ES-I3 (cell line): ENCODE measurements at regions not wholly inside any gene's neighbourhood (a gene's known extent, or its start where the extent isn't known, plus 50 kb on each side); places are given as distances from the start of the nearest gene placed in this dataset.

Source experiments
- H3K36me3 ChIP-seq: 2 replicates; pipeline ENCODE4 v1.6.1; 2013; ENCODE audit warnings: mild to moderate bottlenecking, low read length, control low read depth, moderate library complexity; ENCODE audit not compliant: insufficient read depth
- H3K4me1 ChIP-seq: 2 replicates; pipeline ENCODE4 v1.6.1; 2013; ENCODE audit warnings: mild to moderate bottlenecking, control low read depth, low read length; ENCODE audit not compliant: insufficient read depth
- H3K9ac ChIP-seq: 2 replicates; pipeline ENCODE4 v1.6.1; 2013; ENCODE audit warnings: low read depth, mild to moderate bottlenecking, low read length, moderate library complexity
- H3K9me3 ChIP-seq: 2 replicates; pipeline ENCODE4 v1.6.1; 2013; ENCODE audit warnings: mild to moderate bottlenecking, low read length, moderate library complexity; ENCODE audit not compliant: control insufficient read depth, insufficient read depth

DNA sequence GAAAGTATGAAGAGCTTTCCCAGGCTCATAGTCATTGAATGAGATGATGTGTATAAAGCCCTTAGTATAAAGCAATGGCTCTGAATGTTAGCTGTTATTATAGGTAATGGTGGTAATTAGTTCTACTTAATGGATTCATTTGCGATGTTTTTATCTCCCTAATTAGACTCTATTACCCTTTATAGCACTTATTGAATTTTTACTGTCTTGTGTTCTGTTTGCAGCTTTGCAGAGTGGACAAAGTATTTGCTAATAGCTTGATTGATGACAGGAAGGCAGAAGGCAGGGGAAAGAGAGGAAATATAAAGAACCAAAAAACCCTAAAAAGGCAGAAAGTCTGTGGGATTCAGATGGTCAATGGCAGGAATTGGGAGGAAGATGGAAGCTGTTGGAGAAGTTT lies 524.4 kb upstream of the SPRY2 start:
- no peaks in the 10 kb centered on the region for H3K36me3 ChIP-seq
- peaks cover 3% of the 10 kb centered on the region; the same call in 1 of the 2 replicates for H3K4me1 ChIP-seq
- no peak overlapping the region for H3K9ac ChIP-seq
- H3K9me3 ChIP-seq, result no peaks in the 10 kb centered on the region

DNA sequence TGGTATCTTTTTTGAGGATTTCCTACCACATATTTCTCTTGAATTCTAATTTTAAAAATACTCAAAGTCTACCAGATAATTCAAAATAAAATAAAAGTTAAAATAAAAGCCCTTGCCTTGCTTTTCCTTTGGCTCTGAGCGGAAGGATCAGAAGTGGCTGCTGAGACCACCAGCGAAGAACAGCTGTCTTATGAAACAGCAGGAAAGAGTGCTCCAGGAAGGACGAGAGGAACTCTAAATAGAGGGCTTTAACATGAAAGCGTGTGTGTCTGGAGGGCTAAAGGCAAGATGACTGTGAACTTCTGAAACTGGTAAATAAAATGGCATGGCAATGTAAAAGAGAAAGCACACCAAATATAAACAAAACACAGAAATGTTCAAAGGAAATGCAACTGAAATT lies 521.5 kb upstream of the SPRY2 start:
- Histone ChIP-seq H3K4me1 (peaks cover 6% of the 10 kb centered on the region; the same call in 1 of the 2 replicates), H3K9me3 (no peaks in the 10 kb centered on the region), H3K9ac (no peak overlapping the region), H3K36me3 (no peaks in the 10 kb centered on the region)

DNA sequence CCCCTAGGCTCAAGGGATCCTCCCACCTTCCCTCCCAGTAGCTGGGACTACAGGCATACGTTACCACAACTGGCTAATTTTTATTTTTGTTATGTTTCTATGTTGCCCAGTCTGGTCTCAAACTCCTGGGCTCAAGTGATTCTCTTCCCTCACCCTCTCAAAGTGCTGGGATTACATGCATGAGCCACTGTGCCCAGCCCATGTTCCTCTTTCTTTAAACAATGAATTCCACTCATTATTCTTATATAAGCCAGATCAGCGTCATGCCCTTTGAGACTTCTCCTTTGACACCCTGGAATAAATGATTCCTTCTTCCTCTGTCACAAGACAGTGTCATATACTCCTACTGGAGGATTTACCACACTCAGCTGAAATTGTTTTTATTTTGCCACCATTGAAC lies 519.9 kb upstream of the SPRY2 start:
- H3K4me1 ChIP-seq, result peaks cover 6% of the 10 kb centered on the region; the same call in 1 of the 2 replicates
- no peak overlapping the region for H3K9ac ChIP-seq
- no peaks in the 10 kb centered on the region for H3K9me3 ChIP-seq
- no peaks in the 10 kb centered on the region for H3K36me3 ChIP-seq

DNA sequence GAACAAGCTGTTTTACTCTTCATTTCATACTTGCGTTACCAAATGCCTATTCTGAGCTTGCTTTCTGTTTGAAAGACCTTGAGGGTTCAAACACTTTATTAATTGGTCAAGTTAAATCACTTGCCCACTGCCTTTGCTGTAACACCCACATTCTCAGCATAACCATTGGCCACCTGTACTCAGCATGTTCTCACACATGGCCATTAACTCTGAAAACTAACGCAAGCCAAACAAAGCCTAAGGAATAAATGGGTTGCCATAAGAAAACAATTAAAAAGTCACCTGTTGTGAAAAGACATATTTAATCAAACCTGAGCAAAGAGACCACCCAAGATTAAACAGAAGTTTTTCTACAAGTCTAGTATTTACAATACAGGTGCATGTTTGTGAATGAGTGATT lies 517.2 kb upstream of the SPRY2 start:
- peaks cover 6% of the 10 kb centered on the region; the same call in 1 of the 2 replicates for H3K4me1 ChIP-seq
- H3K9ac ChIP-seq, result no peak overlapping the region; the same call in 1 of the 2 replicates
- no peaks in the 10 kb centered on the region for H3K9me3 ChIP-seq
- H3K36me3 ChIP-seq, result no peaks in the 10 kb centered on the region

DNA sequence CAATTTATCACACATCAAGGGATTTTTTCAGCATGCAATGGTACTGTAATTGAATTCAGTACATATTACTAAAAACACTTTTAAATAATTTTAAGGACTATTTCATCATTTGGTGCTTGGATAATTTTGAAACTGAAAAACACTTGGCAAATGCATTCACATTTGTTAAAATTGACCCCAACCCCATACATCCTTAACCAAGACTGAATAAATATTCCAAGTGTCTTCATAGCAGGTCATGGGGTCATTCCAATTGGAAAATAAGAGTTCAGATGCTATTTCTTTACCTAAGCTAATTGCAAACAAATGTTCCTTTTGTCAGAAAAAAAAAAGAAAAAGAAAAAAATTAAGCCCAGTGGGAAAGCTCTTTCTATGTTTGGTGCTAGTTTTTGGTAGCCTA lies 516.4 kb upstream of the SPRY2 start:
- peaks cover 6% of the 10 kb centered on the region; the same call in 1 of the 2 replicates for H3K4me1 ChIP-seq
- no peak overlapping the region for H3K9ac ChIP-seq
- no peaks in the 10 kb centered on the region for H3K36me3 ChIP-seq
- H3K9me3 ChIP-seq, result no peaks in the 10 kb centered on the region

DNA sequence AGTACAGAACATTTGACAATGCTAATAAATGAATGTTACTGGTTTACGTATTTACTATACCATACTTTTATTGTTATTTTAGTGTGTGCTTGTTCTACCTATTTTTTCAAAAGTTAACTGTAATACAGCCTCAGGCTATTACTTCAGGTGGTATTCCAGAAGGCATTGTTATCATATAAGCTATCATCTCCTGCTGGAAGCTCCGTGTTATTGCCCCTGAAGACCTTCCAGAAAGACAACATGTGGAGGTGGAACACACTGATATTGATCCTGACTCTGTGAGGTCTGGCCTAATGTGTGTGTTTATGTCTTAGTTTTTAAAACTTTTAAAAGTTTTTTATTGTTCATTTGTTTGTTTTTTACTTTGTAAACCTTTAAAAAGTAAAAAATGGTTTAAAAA lies 509.8 kb upstream of the SPRY2 start:
- no peak overlapping the region for H3K9ac ChIP-seq
- no peaks in the 10 kb centered on the region for H3K36me3 ChIP-seq
- no peaks in the 10 kb centered on the region for H3K4me1 ChIP-seq
- H3K9me3 ChIP-seq, result no peaks in the 10 kb centered on the region

DNA sequence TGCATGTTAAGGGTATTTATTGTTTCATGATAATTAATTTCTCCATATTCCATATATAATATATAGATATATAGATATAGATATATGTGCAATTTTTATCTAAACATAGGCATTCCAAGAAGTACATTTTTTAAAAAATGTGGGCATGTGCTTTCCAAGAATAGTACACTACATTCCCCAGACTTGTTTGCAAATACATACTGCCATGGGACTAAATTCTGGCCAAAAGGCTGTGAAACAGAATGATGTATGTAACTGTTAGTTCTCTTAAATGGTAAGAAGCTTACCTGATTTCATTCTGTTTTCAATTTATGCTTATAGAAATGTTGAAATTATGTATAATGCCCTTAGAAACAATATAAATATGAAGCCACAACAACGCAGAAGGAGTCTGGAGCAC lies 503.2 kb upstream of the SPRY2 start:
- H3K9me3 ChIP-seq, result no peaks in the 10 kb centered on the region; the same call in 1 of the 2 replicates
- H3K9ac ChIP-seq, result no peak overlapping the region

DNA sequence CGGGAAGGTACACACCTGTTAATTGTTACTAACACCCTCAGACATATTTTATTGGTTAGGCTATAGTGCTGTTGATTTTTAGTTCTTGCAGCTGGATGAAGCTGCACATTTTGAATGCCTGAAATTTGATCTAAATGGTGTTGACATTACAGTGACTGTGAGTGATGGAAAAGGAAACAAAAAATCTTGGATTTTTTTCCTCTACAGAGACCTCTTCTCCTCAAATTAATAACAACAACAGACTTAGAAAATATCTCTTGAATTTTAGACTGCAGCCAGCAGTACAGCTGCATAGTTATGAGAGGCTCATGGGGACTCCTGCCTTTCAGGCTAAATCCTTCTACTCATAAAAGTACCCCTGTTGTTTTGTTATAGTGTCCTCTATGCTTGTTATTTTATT lies 500.5 kb upstream of the SPRY2 start:
- peaks cover 4% of the 10 kb centered on the region; the same call in 1 of the 2 replicates for H3K4me1 ChIP-seq
- H3K9ac ChIP-seq, result no peak overlapping the region
- H3K9me3 ChIP-seq, result peaks cover 4% of the 10 kb centered on the region
- no peaks in the 10 kb centered on the region; the same call in 1 of the 2 replicates for H3K36me3 ChIP-seq

More for the DNA sequence above, 503.2 kb upstream of the SPRY2 start:
- H3K36me3 ChIP-seq, result no peaks in the 10 kb centered on the region; the same call in 1 of the 2 replicates
- peaks cover 4% of the 10 kb centered on the region; the same call in 1 of the 2 replicates for H3K4me1 ChIP-seq

DNA sequence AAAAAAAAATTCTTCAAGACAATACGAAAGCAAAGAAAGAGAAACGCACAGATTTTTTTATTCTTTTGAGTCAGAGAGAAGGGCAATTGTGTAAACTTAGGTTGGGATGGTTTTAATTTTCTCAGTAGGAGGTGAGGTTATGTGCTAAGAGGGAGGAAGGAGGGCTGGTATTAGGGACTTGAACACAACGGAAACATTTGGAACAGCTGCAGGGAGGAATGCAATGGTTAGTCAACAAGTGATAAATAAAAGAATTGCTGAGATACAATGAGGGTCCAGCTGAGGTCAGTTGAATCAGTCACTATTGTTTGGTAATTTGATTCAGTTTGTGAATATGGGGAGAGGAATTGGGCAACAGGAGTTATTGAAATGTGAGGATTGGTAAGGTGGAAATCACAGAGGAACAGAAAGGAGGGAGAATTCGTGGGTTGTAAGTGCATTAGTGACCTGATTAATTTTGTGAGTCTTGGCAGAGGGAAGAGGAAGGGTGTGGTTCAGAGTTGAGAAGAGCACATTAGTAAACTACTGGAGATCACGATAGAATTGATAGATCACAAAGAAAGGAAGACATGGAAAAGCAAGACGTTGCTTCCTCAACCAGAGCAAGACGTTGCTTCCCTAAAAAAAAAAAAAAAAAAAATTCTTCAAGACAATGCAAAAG lies 499.5 kb upstream of the SPRY2 start:
- peaks cover 6% of the 10 kb centered on the region for H3K9me3 ChIP-seq
- no peaks in the 10 kb centered on the region; the same call in 1 of the 2 replicates for H3K36me3 ChIP-seq
- peaks cover 4% of the 10 kb centered on the region; the same call in 1 of the 2 replicates for H3K4me1 ChIP-seq
- H3K9ac ChIP-seq, result no peak overlapping the region

DNA sequence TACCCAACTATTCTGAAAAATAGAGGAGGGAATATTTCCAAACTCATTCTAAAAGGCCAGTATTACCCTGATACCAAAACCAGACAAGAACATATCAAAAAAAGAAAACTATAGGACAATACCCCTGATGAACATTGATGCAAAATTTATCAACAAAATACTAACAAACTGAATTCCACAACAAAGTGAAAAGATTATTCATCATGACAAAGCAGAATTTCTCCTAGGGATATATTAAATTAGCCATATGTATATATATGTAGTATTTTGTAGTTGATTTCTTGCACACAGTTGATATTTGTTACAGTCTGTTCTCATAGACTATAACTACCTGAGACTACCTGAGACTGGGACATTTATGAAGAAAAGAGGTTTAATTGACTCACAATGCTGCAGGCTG lies 495.0 kb upstream of the SPRY2 start:
- H3K4me1 ChIP-seq, result 0 out of 2 replicates have a peak, but pooled peaks cover 4% of the 10 kb centered on the region

DNA sequence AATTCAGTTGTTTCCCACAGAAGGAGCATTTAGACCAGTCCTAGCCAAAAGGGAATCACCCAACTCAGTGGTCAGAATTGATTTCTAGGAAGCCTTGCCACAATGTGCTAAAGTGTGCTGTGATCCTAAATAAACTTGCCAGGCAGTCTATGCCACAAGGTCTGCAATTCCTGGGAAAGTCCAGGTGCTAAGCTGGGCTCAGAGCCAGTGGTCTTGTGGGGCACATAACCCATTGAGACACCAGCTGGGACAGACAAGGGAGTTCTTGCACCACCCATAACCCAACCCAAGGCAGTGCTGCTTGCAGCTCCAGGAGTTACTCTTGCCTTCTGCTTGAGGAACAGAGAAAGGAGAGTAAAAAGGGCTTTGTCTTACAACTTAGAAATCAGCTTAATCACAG lies 489.5 kb upstream of the SPRY2 start:
- Histone ChIP-seq H3K9ac (no peak overlapping the region), H3K4me1 (no peaks in the 10 kb centered on the region), H3K36me3 (no peaks in the 10 kb centered on the region), H3K9me3 (peaks cover 8% of the 10 kb centered on the region)

More for the DNA sequence above, 495.0 kb upstream of the SPRY2 start:
- no peaks in the 10 kb centered on the region for H3K36me3 ChIP-seq
- peaks cover 9% of the 10 kb centered on the region for H3K9me3 ChIP-seq
- no peak overlapping the region for H3K9ac ChIP-seq

DNA sequence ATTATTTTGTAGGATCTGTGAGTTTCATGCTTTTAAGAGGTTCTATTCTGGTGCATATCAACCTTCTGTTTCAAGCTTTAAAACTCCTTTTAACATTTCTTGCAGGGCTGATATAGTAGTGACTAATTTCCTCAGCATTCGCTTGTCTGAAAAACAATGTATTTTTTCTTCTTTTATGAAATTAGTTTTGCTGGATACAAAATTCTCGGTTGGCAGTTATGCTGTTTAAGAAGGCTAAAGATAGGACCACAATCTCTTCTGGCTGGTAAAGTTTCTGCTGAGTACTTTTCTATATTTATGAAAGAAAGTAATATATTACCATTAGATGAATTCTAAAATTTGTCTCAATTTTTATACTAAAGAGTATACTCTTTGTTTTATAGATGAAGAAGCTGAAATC lies 487.8 kb upstream of the SPRY2 start:
- H3K9ac ChIP-seq, result no peak overlapping the region
- no peaks in the 10 kb centered on the region for H3K36me3 ChIP-seq
- no peaks in the 10 kb centered on the region for H3K4me1 ChIP-seq
- H3K9me3 ChIP-seq, result peaks cover 9% of the 10 kb centered on the region; the same call in 1 of the 2 replicates

DNA sequence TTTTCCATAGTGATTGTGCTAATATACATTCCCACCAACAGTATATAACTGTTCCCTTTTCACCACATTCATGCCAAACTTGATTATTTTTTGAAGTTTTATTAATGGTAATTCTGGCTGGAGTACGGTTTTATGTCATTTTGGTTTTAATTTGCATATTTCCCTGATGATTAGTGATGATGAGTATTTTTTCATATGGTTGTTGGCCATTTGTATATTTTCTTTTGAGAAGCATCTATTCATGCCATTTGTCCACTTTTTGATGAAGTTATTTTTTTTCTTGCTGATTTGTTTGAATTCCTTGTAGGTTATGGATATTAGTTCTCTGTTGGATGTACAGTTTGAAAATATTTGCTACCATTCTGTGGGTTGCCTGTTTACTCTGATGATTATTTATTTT lies 484.4 kb upstream of the SPRY2 start:
- H3K9ac ChIP-seq, result no peak overlapping the region
- H3K36me3 ChIP-seq, result no peaks in the 10 kb centered on the region
- peaks cover 9% of the 10 kb centered on the region; the same call in 1 of the 2 replicates for H3K9me3 ChIP-seq
- no peaks in the 10 kb centered on the region for H3K4me1 ChIP-seq

DNA sequence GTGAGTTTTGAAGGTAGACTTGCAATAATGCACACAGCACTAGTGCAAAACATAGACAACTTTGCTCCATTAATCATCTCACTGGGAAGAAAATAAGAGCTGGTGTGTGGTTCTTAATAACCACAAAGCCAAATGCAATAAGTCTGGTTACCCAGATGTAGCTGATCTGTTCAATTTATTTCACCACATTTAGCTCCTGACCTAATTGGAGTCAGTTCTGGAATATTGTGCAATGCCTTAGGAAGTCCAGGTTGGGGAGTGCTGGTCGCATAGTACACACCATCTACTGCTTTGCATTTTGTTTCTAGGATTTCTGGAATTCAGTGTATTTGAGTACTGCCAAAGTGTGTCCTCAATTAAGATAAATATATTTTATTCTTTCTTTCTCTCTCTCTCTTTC lies 483.3 kb upstream of the SPRY2 start:
- Histone ChIP-seq H3K4me1 (no peaks in the 10 kb centered on the region), H3K36me3 (no peaks in the 10 kb centered on the region), H3K9ac (no peak overlapping the region), H3K9me3 (peaks cover 9% of the 10 kb centered on the region; the same call in 1 of the 2 replicates)

DNA sequence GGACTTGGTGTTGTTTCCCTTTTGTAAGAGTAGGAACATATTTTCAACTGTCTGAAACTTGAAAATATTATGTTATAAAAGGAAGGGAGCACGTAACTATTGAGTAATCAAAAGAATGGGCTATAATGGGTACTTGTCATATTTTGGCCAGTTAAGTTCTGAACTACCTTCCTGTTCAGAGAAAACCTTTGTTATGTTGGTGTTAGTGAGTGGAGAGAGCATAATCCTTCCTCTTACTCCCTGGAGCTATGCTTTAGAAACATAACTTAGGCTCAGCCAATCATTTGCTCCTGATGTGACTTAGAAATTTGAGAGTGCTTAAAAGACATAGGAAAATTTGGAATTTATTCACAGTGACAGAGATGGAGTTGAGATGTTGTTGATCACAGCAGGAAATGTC lies 482.5 kb upstream of the SPRY2 start:
- H3K9me3 ChIP-seq, result peaks cover 9% of the 10 kb centered on the region; the same call in 1 of the 2 replicates
- H3K36me3 ChIP-seq, result no peaks in the 10 kb centered on the region
- no peak overlapping the region for H3K9ac ChIP-seq
- H3K4me1 ChIP-seq, result no peaks in the 10 kb centered on the region
